Fibroblast of skin of right quadriceps (primary cell): ENCODE measurements at regions not wholly inside any gene's neighbourhood (a gene's known extent, or its start where the extent isn't known, plus 50 kb on each side); places are given as distances from the start of the nearest gene placed in this dataset.

ENCODE experiments used
- DNase-seq: peaks from one replicate; pipeline ENCODE4 v3.0.0-alpha.2; 2013

DNA sequence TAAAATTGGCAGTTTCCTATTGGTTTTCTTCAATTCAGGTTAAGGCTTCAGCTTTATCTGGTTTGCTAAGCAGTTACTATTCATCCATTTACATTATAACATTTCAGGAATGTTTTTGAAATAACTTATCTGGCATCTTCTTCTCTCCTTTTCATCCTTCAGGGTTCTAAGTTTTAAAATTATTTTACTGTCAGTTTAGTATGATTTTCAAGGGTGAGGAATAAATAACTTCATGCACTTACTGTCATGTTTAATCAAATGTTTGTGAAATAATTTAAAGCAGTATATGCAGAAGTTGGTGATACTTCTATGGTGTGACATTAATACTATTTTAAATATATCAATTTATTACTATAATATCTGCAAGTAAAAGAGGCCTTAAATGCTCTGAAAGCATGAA is 338.1 kb upstream of the MMS22L start:
- no peak for DNase-seq

DNA sequence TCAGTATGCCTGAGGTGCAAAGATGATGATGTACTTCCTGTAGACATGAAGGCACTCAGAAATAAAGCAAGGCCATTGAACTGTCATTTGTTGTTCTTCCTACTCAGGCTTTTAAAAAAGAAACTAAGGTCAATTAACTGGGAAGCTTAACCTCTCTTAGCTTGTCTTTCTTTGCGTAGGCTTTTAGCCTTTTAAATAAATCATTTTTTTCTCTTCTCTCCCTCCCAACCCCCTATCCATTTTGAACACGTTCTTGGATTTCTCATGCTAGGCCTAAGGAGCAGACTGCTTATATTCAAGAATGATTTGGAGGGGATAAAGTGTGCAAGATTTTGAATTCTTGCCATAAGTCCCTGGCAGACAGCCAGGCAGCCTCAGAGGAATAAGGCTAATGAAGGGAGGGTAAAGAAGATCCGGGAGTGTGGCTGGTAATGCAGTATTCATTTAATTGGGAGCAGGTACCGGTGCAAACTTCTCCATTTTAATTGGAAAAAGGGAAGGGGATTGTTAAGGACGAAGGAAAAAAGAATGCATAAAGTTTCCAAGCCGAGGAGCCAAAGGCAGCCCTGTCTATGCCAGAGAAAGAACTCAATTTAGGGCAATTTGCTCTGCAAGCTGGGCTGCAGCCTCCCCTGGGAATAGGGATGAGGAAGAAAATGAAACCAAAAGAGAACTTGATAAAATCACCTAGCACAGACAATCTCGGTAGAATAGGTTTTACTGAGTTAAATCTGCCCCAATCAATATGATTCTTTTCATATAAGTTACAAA is 343.8 kb upstream of the MMS22L start:
- peak; percentile 77 for DNase-seq

DNA sequence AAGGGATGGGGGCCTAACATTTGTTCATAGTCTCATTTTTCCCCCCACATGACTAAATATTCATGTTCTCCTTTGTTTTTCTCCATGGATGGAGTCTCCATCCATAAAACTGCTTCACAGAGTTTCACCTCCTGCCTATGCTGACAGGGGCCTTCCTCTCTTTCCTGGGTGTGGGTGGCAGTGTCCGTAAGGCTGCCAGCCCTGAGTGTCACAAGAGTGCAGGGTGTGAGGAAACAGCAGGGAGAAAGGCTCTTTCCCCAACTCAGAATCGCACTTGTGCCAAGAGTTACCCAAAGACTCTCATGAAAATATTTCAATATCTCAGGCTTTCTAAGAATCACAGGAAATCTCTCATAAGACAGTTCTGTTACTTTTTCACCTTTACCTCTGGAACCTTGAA is 346.2 kb upstream of the MMS22L start:
- no peak for DNase-seq

DNA sequence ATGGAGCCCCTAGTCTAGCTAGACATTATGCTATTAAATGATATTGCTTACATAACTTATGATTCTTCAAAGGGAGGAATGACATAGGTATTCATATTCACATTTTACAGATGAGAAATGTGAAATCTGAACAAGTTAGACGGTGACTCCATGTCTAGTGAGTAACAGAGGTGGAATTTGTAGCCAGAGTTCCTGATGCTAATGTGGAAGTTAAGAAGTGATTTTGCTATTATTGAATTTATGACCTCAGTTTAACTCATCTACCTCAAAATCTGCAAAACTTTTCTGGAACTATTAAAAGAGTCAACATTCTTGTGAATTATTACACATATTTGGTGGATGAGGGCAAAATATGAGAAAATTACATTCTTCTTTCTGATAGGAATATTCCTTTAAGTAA is 347.6 kb upstream of the MMS22L start:
- DNase-seq, result peak; percentile 81

DNA sequence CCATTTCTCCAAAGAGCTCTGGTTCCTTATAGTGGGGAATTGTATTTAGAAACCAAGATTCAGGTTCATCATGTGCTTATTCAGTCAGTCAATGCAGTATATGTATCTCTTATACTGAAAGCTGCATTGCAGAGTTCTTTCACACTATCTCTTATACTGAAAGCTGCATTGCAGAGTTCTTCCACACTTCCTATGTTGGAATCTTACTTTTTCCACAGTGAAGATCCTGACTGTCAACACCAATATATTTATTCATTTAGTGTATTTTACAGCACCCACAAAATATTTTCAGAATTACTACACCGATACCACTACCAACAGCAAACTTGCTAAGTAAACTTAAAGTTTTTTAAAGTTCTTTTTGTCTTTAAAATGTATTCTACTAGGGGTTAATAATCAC is 349.3 kb upstream of the MMS22L start:
- peak; percentile 72 for DNase-seq

DNA sequence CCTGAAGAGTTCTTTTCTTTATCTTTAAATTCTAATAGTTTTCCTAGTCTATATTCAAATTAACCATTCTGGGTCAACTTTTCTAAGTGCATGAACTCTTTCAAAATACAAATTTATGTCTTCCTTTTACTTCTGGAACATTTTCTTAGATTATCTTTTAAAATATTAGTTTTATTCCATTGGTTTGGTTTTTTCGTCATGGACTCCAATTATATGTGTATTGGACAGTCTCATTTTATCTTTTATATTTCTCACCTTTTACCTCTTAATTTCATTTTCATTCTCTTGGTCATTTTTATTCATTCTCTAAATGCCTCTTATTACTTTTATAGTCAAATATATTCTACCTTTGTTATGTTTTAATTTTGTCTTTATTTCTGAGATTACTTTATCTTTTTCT is 356.7 kb upstream of the MMS22L start:
- no peak for DNase-seq

DNA sequence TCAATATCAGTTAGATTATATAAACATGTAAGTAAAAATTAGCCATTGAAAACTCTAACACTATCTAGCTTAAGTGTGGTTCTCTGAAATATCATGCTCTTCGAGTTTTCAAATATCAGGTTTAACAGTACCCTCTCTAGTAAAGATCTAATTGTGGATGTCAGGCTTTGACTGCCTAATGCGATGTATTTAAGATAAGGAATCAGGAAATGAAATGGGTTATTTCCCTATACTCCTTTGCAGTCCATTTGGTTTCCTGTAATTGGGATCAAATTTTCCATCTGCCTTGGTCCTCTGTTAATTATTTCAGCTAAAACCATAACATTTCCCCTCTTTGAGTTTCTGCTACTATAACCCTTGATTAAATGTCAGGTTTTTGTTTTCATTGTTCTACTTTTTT is 361.3 kb upstream of the MMS22L start:
- DNase-seq, result no peak

DNA sequence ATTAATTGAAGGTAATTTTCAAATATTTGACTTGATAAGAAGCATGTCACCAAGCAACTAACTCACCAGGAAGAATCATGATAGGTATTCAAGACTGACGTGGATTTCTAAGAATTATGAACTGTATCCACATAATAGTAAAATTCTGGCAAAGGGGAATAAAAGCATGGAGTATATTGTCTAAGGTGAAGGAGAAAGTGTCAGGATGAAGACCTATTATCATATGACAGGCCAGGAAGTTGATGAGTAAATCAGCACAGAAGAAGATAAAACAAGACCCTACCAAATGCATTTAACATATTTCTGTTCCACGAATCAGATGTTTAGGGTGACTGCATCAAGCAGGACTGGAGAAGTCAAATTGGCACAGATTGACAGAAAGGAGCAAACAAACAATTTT is 362.7 kb upstream of the MMS22L start:
- no peak for DNase-seq

DNA sequence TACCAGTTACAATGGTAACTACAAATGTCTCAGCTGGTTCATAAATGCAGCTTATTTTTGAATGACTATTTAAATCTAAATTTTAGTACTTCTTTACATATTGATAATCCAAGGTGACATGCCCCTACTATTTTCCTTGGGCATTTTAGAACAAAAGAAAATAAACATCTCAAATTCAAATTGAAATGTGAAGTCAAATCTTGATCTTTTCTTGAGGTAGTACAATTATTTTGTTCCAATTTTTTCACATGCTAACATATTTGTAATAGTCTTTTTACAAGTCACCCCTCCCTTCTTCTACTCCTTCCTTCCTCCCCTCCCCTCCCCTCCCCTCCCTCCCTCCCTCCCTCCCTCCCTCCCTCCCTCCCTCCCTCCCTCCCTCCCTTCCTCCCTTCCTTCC is 370.1 kb upstream of the MMS22L start:
- no peak for DNase-seq

DNA sequence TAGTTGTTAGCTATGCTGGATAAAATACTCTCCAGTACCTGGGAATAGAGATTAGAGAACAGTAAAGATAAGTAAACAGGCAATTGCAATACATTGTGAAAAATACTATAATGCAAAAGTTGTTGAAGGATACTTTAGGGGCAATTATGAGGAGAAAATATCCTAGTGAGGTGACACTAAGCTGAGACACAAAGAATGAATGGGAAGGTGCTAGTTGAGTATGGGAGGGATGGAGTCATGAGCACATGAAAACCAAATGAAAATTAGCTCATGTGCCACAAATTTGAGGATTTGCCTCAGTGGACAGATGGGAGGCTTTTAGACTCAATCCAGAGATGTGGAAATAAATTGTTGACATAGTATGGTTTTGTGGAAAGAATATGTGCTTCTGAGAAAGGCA is 370.5 kb upstream of the MMS22L start:
- DNase-seq, result no peak

DNA sequence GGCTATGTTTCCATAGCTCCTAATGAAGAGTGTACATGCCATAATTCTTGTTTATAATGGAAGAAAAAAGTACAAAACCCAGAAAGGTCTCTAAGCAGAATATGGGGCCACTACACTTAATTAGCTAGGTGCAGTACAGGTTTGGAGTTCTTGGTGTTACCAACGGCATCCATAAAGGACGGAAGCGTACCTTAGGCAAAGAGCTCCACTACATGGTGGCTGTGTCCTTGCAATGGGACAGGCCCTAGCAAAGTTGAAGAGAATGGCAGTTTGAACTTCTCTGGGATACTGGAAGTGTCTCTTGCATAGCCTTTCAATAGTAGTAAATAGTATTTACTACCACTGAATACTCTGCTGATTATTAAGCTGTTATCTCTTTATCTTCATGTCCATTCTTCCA is 371.7 kb upstream of the MMS22L start:
- no peak for DNase-seq

DNA sequence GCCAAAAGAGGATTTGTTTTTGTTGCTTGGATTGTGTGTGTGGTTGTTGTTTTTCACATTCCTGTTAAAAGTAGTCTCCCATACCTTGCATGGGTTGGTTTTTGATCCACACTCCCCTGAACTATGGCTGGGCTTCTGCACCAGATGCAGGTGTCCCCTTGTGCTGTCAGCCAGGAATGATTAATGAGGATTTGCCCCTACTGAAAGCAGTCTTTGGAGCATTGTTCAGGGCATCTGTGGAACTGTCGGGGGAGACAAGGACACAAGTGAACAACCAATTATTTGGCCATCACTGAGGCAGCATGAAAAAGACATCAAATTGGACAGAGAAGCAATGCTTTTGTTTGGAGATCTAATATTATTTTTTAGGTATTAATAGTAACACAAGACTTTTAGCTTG is 373.2 kb upstream of the MMS22L start:
- DNase-seq, result no peak

DNA sequence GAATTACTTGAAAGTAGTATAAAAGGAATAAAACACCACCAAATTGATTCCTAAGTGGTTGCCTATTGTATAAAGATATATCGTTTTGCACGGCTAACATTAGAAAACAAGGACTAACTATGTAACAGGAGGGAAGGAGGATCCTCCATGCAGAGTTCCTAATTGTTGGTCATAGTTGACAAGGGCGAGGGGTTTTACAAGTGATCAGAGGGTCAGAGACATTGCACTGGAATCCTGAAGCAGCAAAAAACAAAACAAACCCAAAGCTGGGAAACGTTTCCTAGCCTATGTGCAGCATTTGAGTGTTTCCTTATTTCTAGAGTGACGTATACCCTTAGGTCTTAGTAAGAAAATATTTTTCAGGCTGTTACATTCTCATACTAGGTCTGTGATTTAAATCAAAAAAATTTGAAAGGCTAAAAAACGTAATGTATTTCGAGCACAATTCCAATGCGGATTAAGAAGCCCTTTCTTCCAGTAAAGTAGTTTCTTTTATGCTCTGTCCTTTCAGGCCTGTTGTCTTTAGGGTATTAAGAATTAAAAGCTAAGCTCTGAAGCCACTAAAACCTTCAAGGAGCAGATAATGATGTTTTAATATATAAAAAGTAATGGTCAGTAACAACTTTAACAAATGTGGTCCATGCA is 373.8 kb upstream of the MMS22L start:
- no peak for DNase-seq

DNA sequence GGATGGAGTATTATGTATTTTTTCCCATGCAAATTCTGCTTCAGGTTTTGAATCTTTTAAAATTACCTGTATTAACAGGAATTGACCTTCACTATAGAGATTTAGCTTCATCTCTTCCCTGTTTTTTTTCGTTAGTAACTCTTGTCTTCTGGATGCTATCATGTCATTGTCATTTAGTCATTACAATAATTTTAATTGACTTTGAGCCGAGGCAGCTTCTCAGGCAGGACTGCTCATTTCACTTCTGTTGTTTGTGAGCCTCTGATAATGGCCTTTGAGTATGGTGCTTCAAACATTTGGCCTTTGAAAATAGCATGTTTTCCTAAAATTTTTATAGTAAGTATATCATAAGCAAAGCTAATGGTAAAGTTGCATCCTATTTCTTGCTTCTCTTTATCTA is 375.1 kb upstream of the MMS22L start:
- DNase-seq, result no peak

DNA sequence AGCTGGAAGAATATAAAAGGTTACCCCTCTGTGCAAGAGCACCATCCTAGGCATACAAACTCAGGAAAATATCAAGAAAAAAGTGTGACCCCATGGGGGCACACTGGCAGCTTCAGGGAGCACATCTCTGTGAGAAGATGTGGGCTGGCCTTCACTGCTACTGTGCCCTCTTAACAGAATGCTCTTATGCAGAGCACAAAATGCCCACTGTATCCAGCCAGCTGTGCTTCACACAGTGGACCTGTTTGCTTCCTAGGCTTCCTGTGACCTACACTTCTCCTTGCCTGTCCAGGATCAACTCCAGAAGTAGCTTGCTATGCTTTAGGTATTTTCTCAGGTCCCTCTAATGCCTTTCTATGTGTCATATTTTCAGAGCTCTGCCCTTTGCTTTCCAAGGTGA is 380.2 kb upstream of the MMS22L start:
- no peak for DNase-seq

DNA sequence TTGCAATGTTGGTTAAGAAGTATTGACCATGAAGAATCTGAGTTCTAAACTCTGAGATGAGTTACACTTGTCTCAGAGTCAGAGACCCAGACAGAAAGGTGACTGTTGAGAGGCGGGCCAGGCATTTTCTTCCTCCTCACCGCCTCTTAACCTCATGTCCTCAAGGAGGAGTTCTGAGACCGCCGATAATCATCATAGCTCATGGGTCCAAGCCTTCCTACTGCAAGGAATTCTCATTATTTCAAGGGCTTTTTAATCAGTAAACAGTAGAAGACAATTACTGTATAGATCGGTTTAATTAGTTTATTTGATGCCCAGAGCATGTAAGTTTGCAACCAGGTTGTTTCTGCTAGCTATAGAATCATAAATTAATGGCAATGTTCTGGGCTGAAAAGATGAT is 382.4 kb upstream of the MMS22L start:
- DNase-seq, result no peak

DNA sequence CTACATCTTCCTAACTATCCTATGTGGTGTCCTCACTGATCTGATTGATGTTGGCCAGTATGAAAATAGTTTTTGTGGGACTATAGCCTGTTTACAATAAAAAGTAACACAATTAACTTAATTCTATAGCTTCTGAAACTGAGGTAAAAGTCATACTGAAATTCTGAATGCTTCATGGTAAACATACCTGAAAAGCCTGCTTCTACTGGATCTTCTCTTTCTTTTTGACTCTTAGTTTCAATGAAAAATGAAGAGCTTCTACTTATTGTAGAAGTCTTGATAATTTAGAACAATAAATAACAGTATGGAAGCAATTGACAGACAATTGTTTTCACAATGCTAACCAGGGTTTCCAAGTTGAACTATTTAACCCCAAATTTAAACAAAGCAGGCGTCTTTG is 383.9 kb upstream of the MMS22L start:
- DNase-seq, result no peak

DNA sequence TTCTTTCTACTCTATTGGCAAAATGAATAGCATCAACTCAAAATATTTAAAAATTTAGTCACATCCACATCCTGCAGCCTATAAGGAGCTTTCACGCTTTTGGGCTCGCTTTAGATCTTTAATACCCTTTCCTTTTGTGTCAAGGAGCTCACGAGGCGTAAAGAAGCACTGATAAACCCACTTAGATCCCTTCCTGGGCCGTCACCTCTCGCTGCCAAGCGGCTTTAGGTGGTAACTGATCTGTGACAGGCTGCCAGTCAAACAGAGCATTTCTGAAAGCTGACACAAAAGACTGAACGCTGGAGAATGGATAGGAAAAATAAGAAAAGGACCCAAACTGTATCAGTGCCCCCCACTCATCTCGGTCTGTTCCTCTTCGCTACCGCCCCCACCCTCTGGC is 385.7 kb upstream of the MMS22L start:
- peak; percentile 8 for DNase-seq

DNA sequence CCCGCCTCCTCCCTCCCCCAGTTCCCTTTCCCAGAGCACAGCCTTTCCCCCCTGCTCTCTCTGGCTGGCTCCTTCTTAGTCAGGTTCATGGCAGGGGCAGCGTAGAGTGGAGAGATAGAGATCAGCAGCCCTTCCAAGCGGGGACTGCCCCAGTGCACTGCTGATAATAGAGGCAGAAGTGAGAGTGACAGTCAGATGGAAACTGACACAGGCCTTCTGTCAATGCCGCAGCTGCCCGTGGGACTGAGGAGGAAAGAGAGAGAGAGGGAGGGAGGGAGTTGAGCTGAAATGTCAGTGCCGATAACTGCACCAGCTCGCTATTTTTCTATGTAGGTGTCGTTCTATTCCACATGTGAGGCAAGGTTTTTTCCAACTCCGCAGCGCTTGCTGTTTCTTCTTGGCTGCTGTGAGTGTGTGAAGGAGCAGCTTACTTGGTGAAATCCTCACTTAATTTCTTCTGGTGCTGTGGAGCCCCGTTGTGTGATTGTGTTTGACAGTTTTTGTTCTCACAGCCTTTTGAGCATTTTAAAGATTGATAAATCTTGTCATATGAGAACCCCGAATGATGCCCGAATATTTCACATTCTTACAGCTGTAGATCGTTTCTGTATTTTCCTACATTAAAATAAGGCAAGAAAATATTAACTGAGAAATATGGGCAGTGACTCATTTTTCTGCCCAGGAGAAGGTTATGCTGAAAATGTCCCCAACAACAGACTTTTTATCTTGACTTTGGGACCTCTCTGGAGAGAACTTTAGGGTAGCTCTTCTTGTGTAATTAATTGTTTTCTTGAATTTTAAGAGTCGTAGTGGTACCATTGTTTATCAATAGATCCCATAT is 386.4 kb upstream of the MMS22L start:
- peak; percentile 34 for DNase-seq

DNA sequence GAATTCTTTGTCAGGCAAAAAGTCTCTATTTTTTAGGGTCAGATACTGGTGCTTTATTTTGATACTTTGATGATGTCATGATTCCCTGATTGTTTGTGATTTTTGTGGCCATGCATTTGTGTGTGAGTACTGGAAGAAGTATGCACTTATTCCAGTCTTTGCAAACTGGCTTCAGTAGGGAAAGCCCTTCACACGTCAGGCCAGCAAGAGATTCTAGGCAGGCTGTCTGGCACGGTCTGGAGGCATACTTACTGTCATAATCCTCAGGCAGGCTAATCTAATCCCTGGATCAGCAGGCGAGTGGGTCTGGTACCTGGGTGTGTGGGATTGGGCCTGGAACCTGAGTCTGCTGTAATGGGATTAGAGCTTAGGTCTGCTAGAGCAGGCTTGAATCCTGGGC is 391.8 kb upstream of the MMS22L start:
- DNase-seq, result peak; percentile 61

DNA sequence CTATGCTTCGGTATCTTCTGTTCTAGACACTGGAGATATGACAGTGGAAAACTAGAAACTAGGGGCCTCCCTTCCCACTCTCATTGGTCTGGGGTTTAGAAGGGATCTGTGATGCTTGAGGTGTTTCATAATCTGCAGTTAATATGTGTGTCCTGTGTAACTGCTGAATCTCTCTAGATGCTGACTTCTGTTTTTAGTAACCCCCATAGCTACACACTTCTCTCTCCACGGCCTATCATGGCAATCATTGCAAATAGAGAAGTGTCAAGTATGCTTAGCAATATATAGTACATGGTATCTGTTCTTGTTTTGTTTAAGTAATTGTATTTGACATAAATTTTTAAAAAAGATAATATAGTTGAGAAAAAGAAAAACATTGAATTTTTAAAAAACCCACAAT is 394.6 kb upstream of the MMS22L start:
- DNase-seq, result no peak

DNA sequence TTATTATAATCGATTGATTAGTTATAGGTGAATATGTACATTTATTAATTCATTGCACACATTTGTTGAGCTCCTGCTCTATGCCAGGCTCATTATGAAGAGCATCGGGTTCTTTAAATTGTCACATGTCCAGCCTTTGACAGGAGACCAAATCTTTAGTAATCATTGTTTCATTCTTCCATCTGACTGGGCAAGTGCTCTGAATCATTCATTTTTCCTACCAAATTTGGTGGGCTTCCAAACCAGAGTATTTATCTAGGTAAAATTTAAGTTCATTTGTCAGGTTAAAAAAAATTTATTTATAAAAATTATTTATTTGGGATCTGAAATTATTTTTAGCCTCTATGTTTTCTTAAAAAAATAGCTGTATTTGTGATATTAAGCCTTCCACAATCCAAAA is 404.9 kb upstream of the MMS22L start:
- no peak for DNase-seq

DNA sequence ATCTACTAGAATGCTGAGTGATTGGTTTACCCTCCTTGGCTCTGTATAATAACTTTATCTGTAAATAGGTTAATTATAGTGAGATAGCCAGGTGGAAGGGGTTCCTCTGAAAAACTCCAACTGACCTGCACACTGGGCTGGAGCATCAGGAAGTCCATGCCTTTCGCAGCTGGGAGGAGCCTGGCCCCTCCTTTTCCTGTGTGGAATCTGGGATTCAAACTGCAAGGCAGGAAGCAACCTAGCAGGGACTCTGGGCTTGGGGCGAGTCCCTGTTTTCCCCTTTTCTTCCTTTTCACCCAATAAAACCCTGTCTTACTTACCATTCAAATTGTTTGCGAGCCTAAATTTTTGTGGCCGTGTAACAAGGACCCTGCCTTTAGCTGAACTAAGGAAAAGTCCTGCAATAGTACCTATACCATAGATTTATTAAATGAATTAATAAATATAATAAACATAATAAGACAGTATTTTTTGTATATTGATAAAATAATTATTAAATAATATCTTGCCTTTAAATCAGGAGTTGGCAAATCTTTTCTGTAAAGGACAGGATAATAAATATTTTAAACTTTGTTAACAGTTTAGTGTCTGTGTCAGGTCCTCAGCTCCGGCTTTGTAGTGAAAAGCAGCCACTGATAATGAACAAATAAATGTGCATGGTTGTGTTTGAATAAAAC is 406.2 kb upstream of the MMS22L start:
- no peak for DNase-seq
